ENCODE measurements at regions not wholly inside any gene's neighbourhood (a gene's known extent, or its start where the extent isn't known, plus 50 kb on each side); places are given as distances from the start of the nearest gene placed in this dataset.

DNA sequence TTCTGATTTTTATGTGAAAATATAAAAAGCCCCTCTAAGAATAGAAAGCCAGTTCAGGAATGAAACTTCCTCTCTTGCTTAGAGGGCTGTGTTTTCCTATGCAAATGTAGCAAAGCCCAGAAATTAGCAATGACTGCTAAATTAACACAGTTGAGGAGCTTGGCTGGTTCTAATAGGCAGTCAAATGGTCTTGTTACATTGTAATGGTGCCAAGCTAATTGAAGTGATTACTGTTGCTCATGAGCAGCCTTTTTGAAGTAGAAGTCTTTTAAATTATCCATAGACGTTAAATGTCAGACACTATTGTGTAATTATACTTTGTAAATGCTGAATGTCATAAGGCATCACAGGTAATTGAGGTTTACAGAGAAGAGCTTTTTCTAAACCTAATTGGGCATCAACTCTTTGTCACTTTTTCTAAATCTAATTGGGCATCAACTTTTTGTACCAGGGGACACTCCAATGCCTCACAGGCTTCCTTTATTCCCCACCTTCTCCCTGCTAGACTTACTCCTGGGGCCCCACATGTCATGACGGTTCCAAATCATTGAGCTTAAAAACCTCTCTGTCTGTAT is 229.1 kb downstream of the PSAT1 start:
- FAIRE-seq (no peak), DNase-seq (ENCODE audit: low read depth) (no peak)
- H3K4me3 ChIP-seq (ENCODE audit: insufficient read depth, low read depth, low read length) = no peak overlapping the region
- H3K27me3 Mint-ChIP-seq (ENCODE audit: low read depth, unreplicated experiment) = no peaks in the 10 kb centered on the region
- TF ChIP-seq, protein P1, sequence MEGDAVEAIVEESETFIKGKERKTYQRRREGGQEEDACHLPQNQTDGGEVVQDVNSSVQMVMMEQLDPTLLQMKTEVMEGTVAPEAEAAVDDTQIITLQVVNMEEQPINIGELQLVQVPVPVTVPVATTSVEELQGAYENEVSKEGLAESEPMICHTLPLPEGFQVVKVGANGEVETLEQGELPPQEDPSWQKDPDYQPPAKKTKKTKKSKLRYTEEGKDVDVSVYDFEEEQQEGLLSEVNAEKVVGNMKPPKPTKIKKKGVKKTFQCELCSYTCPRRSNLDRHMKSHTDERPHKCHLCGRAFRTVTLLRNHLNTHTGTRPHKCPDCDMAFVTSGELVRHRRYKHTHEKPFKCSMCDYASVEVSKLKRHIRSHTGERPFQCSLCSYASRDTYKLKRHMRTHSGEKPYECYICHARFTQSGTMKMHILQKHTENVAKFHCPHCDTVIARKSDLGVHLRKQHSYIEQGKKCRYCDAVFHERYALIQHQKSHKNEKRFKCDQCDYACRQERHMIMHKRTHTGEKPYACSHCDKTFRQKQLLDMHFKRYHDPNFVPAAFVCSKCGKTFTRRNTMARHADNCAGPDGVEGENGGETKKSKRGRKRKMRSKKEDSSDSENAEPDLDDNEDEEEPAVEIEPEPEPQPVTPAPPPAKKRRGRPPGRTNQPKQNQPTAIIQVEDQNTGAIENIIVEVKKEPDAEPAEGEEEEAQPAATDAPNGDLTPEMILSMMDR (IDR thresholded peaks at IDR 0.05; ENCODE audit: insufficient read depth, low read depth, low read length) = no peak
- TF ChIP-seq EZH2 (IDR thresholded peaks at IDR 0.05; ENCODE audit: insufficient read depth, low read length) = no peak
- no peak overlapping the region for H3K9ac ChIP-seq (ENCODE audit: low read length)
- no peak overlapping the region for H3K4me2 ChIP-seq (ENCODE audit: low read length)
- H3K4me1 ChIP-seq (ENCODE audit: insufficient read depth, low read length) = no peaks in the 10 kb centered on the region
- peaks cover 3% of the 10 kb centered on the region for H3K9me3 ChIP-seq (ENCODE audit: insufficient read depth, low read depth, low read length)
- H3K36me3 ChIP-seq (ENCODE audit: insufficient read depth, low read length) = no peaks in the 10 kb centered on the region
- H3K27ac ChIP-seq (ENCODE audit: low read depth, low read length) = no peak overlapping the region
- H3K9me3 Mint-ChIP-seq (ENCODE audit: unreplicated experiment) = peaks cover 7% of the 10 kb centered on the region
- no peak overlapping the region for H3K4me3 Mint-ChIP-seq (ENCODE audit: unreplicated experiment)
- no peak overlapping the region for H3K27ac Mint-ChIP-seq (ENCODE audit: unreplicated experiment)
- H3K4me1 Mint-ChIP-seq (ENCODE audit: low read depth, unreplicated experiment) = no peaks in the 10 kb centered on the region
- H3K27me3 ChIP-seq (ENCODE audit: insufficient read depth, low read length) = no peaks in the 10 kb centered on the region
- H3K79me2 ChIP-seq (ENCODE audit: insufficient read depth, low read length) = no peaks in the 10 kb centered on the region
- no peaks in the 10 kb centered on the region for H4K20me1 ChIP-seq (ENCODE audit: insufficient read depth, low read length)
- H3K36me3 Mint-ChIP-seq (ENCODE audit: low read depth, unreplicated experiment) = peaks cover 2% of the 10 kb centered on the region
- no peak overlapping the region for H2AFZ ChIP-seq (ENCODE audit: low read depth, low read length)

DNA sequence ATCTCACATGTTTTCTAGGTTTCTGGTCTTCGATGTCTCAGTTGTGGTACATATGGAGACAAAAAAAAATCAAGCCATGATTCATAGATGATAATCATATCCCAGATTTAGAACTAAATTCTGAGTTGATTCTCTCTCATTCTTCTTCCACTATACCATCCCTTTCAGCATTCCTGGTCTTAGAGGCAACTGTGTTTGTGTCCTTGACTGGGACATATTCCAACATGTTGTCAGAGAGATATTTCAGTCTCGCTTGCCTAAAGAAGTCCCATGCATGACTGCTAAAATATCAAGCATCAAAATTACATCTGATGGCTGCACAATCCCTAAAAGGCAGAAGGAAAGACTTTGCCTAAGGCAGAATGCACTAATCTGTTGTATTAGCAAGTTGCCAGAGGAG is 236.6 kb downstream of the PSAT1 start:
- Mint-ChIP-seq H3K36me3 (ENCODE audit: low read depth, unreplicated experiment) (peaks cover 4% of the 10 kb centered on the region), H3K9me3 (ENCODE audit: unreplicated experiment) (peaks cover 4% of the 10 kb centered on the region), H3K4me1 (ENCODE audit: low read depth, unreplicated experiment) (no peaks in the 10 kb centered on the region), H3K4me3 (ENCODE audit: unreplicated experiment) (no peak overlapping the region), H3K27ac (ENCODE audit: unreplicated experiment) (no peak overlapping the region), H3K27me3 (ENCODE audit: low read depth, unreplicated experiment) (no peaks in the 10 kb centered on the region)
- TF ChIP-seq EZH2 (IDR thresholded peaks at IDR 0.05; ENCODE audit: insufficient read depth, low read length) = no peak
- TF ChIP-seq, protein P1 (IDR thresholded peaks at IDR 0.05; ENCODE audit: insufficient read depth, low read depth, low read length) = no peak
- H3K36me3 ChIP-seq (ENCODE audit: insufficient read depth, low read length) = no peaks in the 10 kb centered on the region
- DNase-seq (ENCODE audit: low read depth) (peak; percentile 4), FAIRE-seq (peak; percentile 49)
- H3K27me3 ChIP-seq (ENCODE audit: insufficient read depth, low read length) = no peaks in the 10 kb centered on the region
- H4K20me1 ChIP-seq (ENCODE audit: insufficient read depth, low read length) = no peaks in the 10 kb centered on the region
- no peak overlapping the region for H3K27ac ChIP-seq (ENCODE audit: low read depth, low read length)
- no peaks in the 10 kb centered on the region for H3K9me3 ChIP-seq (ENCODE audit: insufficient read depth, low read depth, low read length)
- no peak overlapping the region for H3K4me3 ChIP-seq (ENCODE audit: insufficient read depth, low read depth, low read length)
- no peak overlapping the region for H3K4me2 ChIP-seq (ENCODE audit: low read length)
- H3K4me1 ChIP-seq (ENCODE audit: insufficient read depth, low read length) = no peaks in the 10 kb centered on the region
- H2AFZ ChIP-seq (ENCODE audit: low read depth, low read length) = no peak overlapping the region
- no peak overlapping the region for H3K9ac ChIP-seq (ENCODE audit: low read length)
- no peaks in the 10 kb centered on the region for H3K79me2 ChIP-seq (ENCODE audit: insufficient read depth, low read length)

DNA sequence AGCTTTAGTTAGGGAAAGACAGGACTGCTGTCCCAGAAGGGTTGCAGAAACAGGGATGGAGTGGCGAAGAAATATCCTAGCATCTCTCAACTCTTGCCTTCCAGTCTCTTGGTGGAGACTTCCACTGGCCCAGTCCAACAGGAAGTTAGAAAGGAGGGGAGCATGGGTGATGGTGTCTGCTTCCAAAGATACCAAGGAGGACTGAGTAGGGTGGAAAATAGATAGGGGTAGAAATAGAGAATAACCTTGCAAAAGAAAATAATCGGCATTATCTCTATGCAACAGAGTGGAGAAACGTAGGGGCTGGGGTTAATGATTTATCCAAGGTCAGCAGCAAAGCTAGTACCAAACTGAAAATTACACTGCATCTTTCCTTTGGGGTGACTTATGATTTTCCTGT is 242.3 kb downstream of the PSAT1 start:
- Histone ChIP-seq H2AFZ (ENCODE audit: low read depth, low read length) (no peak overlapping the region), H3K36me3 (ENCODE audit: insufficient read depth, low read length) (no peaks in the 10 kb centered on the region), H3K9me3 (ENCODE audit: insufficient read depth, low read depth, low read length) (no peaks in the 10 kb centered on the region), H3K79me2 (ENCODE audit: insufficient read depth, low read length) (no peaks in the 10 kb centered on the region), H3K9ac (ENCODE audit: low read length) (no peak overlapping the region), H3K4me1 (ENCODE audit: insufficient read depth, low read length) (peaks cover 10% of the 10 kb centered on the region), H3K27me3 (ENCODE audit: insufficient read depth, low read length) (no peaks in the 10 kb centered on the region), H3K4me2 (ENCODE audit: low read length) (no peak overlapping the region), H3K4me3 (ENCODE audit: insufficient read depth, low read depth, low read length) (no peak overlapping the region), H3K27ac (ENCODE audit: low read depth, low read length) (no peak overlapping the region), H4K20me1 (ENCODE audit: insufficient read depth, low read length) (no peaks in the 10 kb centered on the region)
- no peak overlapping the region for H3K27ac Mint-ChIP-seq (ENCODE audit: unreplicated experiment)
- DNase-seq (ENCODE audit: low read depth) = no peak
- peaks cover 19% of the 10 kb centered on the region for H3K4me1 Mint-ChIP-seq (ENCODE audit: low read depth, unreplicated experiment)
- TF ChIP-seq EZH2 (IDR thresholded peaks at IDR 0.05; ENCODE audit: insufficient read depth, low read length) = no peak
- TF ChIP-seq, protein P1 (IDR thresholded peaks at IDR 0.05; ENCODE audit: insufficient read depth, low read depth, low read length) = no peak
- H3K27me3 Mint-ChIP-seq (ENCODE audit: low read depth, unreplicated experiment) = no peaks in the 10 kb centered on the region
- no peaks in the 10 kb centered on the region for H3K9me3 Mint-ChIP-seq (ENCODE audit: unreplicated experiment)
- H3K4me3 Mint-ChIP-seq (ENCODE audit: unreplicated experiment) = no peak overlapping the region
- no peak for FAIRE-seq
- H3K36me3 Mint-ChIP-seq (ENCODE audit: low read depth, unreplicated experiment) = no peaks in the 10 kb centered on the region

Data from astrocyte (in vitro differentiated cells and primary cell).